CD8-positive, alpha-beta memory T cell (primary cell): ENCODE measurements at regions not wholly inside any gene's neighbourhood (a gene's known extent, or its start where the extent isn't known, plus 50 kb on each side); places are given as distances from the start of the nearest gene placed in this dataset.
"Not testable (repeated sequence)": the region's sequence is repeated elsewhere in the genome, so short reads cannot be mapped to it uniquely, and the experiment has no call there.

Experiments used
- CTCF ChIA-PET: fragments of 350-600 bp; sonication (Branson Sonifier 250); formaldehyde crosslinking; loops from one replicate; lab custom pipeline; 2021; ENCODE audit warnings: antibody characterized with exemption; lab: Charles Lee
- POLR2A ChIA-PET: fragments of 350-600 bp; sonication (Branson Sonifier 250); formaldehyde crosslinking; loops from one replicate; lab custom pipeline; 2021; ENCODE audit warnings: antibody characterized with exemption; lab: Charles Lee
- DNase-seq, 5 donors: peaks; one replicate each; pipeline versions ENCODE4 v3.0.0 to v3.0.0-alpha.2; 2020 to 2022; ENCODE audit warnings: mixed read lengths in 1 of 5
- H3K27ac ChIP-seq: one replicate; pipeline ENCODE4 v1.7.0; 2013; ENCODE audit warnings: low read depth, mild to moderate bottlenecking, low read length, moderate library complexity
- H3K27me3 ChIP-seq: 2 replicates; pipeline ENCODE4 v1.7.0; 2013; ENCODE audit warnings: low read length, mild to moderate bottlenecking; ENCODE audit not compliant: insufficient read depth, poor library complexity, severe bottlenecking
- H3K36me3 ChIP-seq: 2 replicates; pipeline ENCODE4 v1.7.0; 2013; ENCODE audit warnings: mild to moderate bottlenecking, low read length, moderate library complexity; ENCODE audit not compliant: insufficient read depth
- H3K4me1 ChIP-seq: 2 replicates; pipeline ENCODE4 v1.7.0; 2013; ENCODE audit warnings: mild to moderate bottlenecking, low read length, moderate library complexity; ENCODE audit not compliant: insufficient read depth
- H3K4me3 ChIP-seq: 2 replicates; pipeline ENCODE4 v1.7.0; 2013; ENCODE audit warnings: mild to moderate bottlenecking, low read length
- H3K9me3 ChIP-seq: 2 replicates; pipeline ENCODE4 v1.7.0; 2013; ENCODE audit warnings: mild to moderate bottlenecking, low read length
- H3K27ac Mint-ChIP-seq, 8 donors: one replicate each; pipeline ENCODE4 v1.8.0; 2020 to 2021; ENCODE audit warnings: mixed read lengths in 8 of 8, mild to moderate bottlenecking in 6 of 8, inconsistent platforms in 3 of 8, moderate library complexity in 3 of 8
- H3K27me3 Mint-ChIP-seq, 2 donors: one replicate each; pipeline ENCODE4 v1.8.0; 2020 to 2021; ENCODE audit warnings: mixed read lengths in 2 of 2, mild to moderate bottlenecking in 1 of 2, moderate library complexity in 1 of 2
- H3K36me3 Mint-ChIP-seq, 3 donors: one replicate each; pipeline ENCODE4 v1.8.0; 2020 to 2021; ENCODE audit warnings: mixed read lengths in 3 of 3, inconsistent platforms in 1 of 3, mild to moderate bottlenecking in 1 of 3
- H3K4me1 Mint-ChIP-seq, 3 donors: one replicate each; pipeline ENCODE4 v1.8.0; 2020 to 2021; ENCODE audit warnings: mixed read lengths in 3 of 3, inconsistent platforms in 1 of 3, mild to moderate bottlenecking in 1 of 3
- H3K4me3 Mint-ChIP-seq, 7 donors: one replicate each; pipeline ENCODE4 v1.8.0; 2020 to 2021; ENCODE audit warnings: mixed read lengths in 7 of 7, mild to moderate bottlenecking in 6 of 7, moderate library complexity in 4 of 7, inconsistent platforms in 2 of 7
- H3K9me3 Mint-ChIP-seq, 5 donors: one replicate each; pipeline ENCODE4 v1.8.0; 2020 to 2022; ENCODE audit warnings: mixed read lengths in 5 of 5, mild to moderate bottlenecking in 3 of 5, moderate library complexity in 2 of 5, inconsistent platforms in 1 of 5

DNA sequence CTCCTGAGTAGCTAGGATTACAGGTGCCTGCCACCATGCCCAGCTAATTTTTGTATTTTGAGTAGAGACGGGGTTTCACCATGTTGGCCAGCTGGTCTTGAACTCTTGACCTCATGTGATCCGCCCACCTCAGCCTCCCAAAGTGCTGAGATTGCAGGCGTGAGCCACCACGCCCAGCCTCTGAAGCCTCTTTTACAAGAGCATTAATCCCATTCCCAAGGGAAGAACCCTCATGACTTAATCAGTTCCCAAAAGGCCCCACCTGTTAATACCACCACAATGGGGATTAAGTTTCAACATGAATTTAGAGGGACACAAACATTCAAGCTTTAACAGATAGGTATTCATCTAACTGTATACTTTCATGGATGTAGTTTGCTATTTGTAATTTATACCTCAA lies 65.7 kb upstream of the CHST1 start:
- H3K36me3 ChIP-seq, POLR2A ChIA-PET, H3K4me1 Mint-ChIP-seq, H3K27ac Mint-ChIP-seq, H3K9me3 ChIP-seq, H3K36me3 Mint-ChIP-seq, H3K27ac ChIP-seq, CTCF ChIA-PET, H3K9me3 Mint-ChIP-seq, H3K27me3 ChIP-seq, H3K4me1 ChIP-seq, H3K4me3 Mint-ChIP-seq, DNase-seq, H3K4me3 ChIP-seq: not testable (repeated sequence)
- H3K27me3 Mint-ChIP-seq: peaks cover 8 to 36% of the 10 kb centered on the region in 2 donors

DNA sequence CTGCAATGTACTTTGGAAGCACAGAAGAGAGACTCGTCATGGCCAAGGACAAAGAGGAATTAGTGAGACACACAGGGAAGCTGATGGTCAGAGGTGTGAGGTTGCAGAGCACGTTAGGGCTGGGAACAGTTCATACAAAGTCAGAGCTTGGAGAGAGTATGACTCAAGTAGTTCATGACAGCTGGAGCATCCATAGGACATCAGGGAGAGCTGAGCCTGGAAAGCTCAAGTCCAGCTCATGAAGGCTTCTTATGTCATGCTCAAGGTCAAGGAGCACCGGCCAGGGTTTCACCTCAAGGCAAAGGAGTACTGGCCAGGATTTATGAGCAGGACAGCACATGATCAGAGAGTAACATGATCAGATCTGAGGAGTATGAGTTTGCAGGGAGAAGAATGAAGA lies 64.6 kb upstream of the CHST1 start:
- no peak overlapping the region for H3K27ac ChIP-seq
- H3K36me3 Mint-ChIP-seq: no peaks in the 10 kb centered on the region
- ChIA-PET POLR2A (no interaction called here), CTCF (no interaction called here)
- no peaks in the 10 kb centered on the region for H3K9me3 Mint-ChIP-seq
- no peaks in the 10 kb centered on the region for H3K27me3 ChIP-seq
- no peaks in the 10 kb centered on the region for H3K4me1 ChIP-seq
- H3K4me3 ChIP-seq: no peak overlapping the region
- peaks cover 13 to 41% of the 10 kb centered on the region in 2 donors for H3K27me3 Mint-ChIP-seq
- no peak for DNase-seq
- no peak overlapping the region for H3K4me3 Mint-ChIP-seq
- no peaks in the 10 kb centered on the region for H3K36me3 ChIP-seq
- no peak overlapping the region for H3K27ac Mint-ChIP-seq
- no peaks in the 10 kb centered on the region for H3K4me1 Mint-ChIP-seq
- H3K9me3 ChIP-seq: no peaks in the 10 kb centered on the region

DNA sequence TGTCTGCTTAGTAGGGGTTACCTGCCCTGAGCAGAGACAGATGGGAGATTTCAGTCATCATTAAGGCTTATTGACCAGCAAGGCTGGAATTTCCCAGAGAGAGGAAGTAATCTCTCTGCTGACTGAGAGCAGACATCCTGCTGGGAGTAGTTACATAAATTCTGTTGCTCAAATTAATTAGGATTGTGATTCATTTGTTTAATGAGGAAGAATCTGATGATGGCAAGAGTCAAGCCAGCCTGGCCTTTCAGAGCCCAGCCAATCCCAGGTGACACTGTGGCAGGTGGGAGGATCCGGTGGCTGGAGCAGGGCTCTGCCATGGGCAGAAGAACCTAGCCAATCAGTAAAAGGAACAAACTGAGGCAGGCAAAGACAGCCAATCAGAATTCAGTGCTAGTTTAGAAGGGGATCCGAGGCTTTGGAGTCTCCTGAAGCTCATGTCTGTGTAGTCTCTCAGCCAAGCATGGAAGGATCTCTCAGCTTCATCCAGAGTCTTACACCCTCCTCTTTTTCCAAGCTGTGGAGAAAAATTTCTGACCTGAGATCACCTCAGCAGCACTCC lies 61.2 kb upstream of the CHST1 start:
- H3K9me3 ChIP-seq: no peaks in the 10 kb centered on the region
- Mint-ChIP-seq H3K9me3 (no peaks in the 10 kb centered on the region), H3K27ac (no peak overlapping the region), H3K4me3 (no peak overlapping the region), H3K4me1 (no peaks in the 10 kb centered on the region), H3K36me3 (no peaks in the 10 kb centered on the region), H3K27me3 (peaks cover 18 to 44% of the 10 kb centered on the region in 2 donors)
- H3K4me3 ChIP-seq: no peak overlapping the region
- H3K4me1 ChIP-seq: no peaks in the 10 kb centered on the region
- no peaks in the 10 kb centered on the region for H3K36me3 ChIP-seq
- H3K27me3 ChIP-seq: no peaks in the 10 kb centered on the region
- no peak for DNase-seq
- POLR2A ChIA-PET: interaction anchor here (0.5 kb wide), 1 partner anchor 21 kb away, joined by 4 read pairs; no protein-coding TSS in a partner anchor
- H3K27ac ChIP-seq: no peak overlapping the region
- CTCF ChIA-PET: no interaction called here

DNA sequence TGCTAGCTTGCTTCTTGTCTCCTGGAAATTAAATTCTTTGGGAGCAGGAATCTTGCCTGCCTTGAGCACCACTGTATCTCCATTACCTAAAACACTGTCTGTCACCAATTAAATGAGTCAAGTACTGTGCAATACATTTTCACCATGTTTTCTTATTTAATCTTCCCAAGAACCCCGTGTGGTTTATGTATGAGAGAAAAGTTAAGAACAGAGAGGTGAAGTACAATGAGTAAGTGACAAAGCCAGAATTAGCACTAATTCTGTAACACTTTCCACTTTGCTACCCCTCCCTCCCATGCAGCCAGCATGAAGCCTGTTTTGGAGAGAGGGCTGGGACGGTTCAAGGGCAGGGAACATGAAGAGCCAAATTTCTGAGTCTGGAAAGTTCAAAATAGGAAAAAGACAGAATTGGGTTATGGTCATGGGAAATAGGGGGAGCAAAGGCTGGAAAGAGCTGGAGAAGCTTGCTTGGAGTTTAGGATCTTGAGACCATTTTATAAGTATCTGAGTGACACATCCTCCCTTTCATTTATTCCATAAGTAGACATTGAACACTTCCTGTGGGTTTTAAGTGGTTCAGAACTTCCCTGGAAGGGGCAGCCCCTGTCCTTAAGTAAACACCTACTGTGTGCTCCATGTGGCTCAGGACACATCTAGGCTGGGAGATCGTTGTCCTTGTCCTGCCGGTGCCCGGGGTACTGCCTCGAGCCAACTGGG lies 60.5 kb upstream of the CHST1 start:
- Histone ChIP-seq H3K9me3 (no peaks in the 10 kb centered on the region), H3K27me3 (no peaks in the 10 kb centered on the region), H3K36me3 (no peaks in the 10 kb centered on the region), H3K4me3 (no peak overlapping the region), H3K4me1 (no peaks in the 10 kb centered on the region), H3K27ac (no peak overlapping the region)
- H3K27ac Mint-ChIP-seq: no peak overlapping the region
- H3K4me3 Mint-ChIP-seq: no peak overlapping the region
- peaks cover 17 to 44% of the 10 kb centered on the region in 2 donors for H3K27me3 Mint-ChIP-seq
- no peaks in the 10 kb centered on the region for H3K36me3 Mint-ChIP-seq
- no peaks in the 10 kb centered on the region for H3K9me3 Mint-ChIP-seq
- ChIA-PET POLR2A (interaction anchor here (0.5 kb wide), 1 partner anchor 22 kb away, joined by 4 read pairs; no protein-coding TSS in a partner anchor), CTCF (no interaction called here)
- no peak for DNase-seq
- no peaks in the 10 kb centered on the region for H3K4me1 Mint-ChIP-seq

DNA sequence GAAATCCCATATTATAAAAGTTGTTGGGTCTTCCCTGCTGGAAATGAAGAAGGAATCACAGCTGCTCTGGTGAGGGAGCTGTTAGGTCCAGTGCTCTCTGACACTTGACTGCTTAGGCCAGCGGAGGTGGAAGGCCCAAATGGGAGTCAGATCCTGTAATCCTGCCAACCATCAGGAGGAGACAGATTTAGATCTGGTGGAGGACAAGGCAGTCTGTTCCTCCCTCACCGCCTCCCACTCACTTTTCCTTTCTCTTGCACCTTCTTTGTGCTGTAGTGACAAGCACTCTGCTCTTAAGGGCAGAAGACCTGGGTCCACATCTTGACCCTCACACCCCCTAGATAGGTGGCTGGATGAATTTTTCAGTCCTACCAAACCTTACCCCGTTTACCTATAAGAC lies 59.7 kb upstream of the CHST1 start:
- Histone ChIP-seq H3K9me3 (no peaks in the 10 kb centered on the region), H3K36me3 (no peaks in the 10 kb centered on the region), H3K27ac (no peak overlapping the region), H3K4me3 (no peak overlapping the region), H3K4me1 (no peaks in the 10 kb centered on the region), H3K27me3 (no peaks in the 10 kb centered on the region)
- POLR2A ChIA-PET: no interaction called here
- Mint-ChIP-seq H3K4me3 (no peak overlapping the region), H3K27ac (no peak overlapping the region), H3K9me3 (no peaks in the 10 kb centered on the region), H3K4me1 (no peaks in the 10 kb centered on the region), H3K27me3 (peaks cover 17 to 44% of the 10 kb centered on the region in 2 donors), H3K36me3 (no peaks in the 10 kb centered on the region)
- CTCF ChIA-PET: interaction anchor here (1.5 kb wide), 1 partner anchor 46 kb away, joined by 5 read pairs; no protein-coding TSS in a partner anchor
- no peak for DNase-seq

DNA sequence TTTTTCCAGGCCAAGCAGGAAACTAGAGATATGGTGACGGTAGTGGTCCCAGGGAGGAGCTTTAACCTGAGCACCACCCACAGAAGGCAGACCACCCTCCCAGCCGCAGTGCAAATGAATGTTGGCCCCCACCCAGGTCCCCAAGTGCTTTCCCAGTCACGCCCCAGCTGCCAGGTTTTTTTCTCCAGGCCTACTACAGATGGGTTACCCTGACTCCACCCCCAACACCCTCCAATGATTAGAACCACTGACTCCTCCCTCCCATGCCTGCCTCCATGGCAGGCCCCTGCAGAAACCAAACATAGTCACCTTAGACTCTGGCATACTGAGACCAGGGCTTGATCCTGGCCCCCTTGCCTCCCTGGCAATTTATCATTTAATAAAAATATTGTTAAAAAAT lies 58.7 kb upstream of the CHST1 start:
- H3K36me3 Mint-ChIP-seq: no peaks in the 10 kb centered on the region
- POLR2A ChIA-PET: no interaction called here
- peaks cover 17 to 44% of the 10 kb centered on the region in 2 donors for H3K27me3 Mint-ChIP-seq
- H3K4me3 ChIP-seq: no peak overlapping the region
- H3K27ac ChIP-seq: no peak overlapping the region
- CTCF ChIA-PET: interaction anchor here (1.3 to 1.5 kb wide), 2 partner anchors 11 to 47 kb away, joined by 4 to 5 read pairs; no protein-coding TSS in a partner anchor
- no peaks in the 10 kb centered on the region for H3K27me3 ChIP-seq
- H3K4me1 Mint-ChIP-seq: no peaks in the 10 kb centered on the region
- no peaks in the 10 kb centered on the region for H3K9me3 Mint-ChIP-seq
- H3K27ac Mint-ChIP-seq: no peak overlapping the region
- no peaks in the 10 kb centered on the region for H3K36me3 ChIP-seq
- no peak for DNase-seq
- H3K4me3 Mint-ChIP-seq: no peak overlapping the region
- H3K4me1 ChIP-seq: no peaks in the 10 kb centered on the region
- no peaks in the 10 kb centered on the region for H3K9me3 ChIP-seq

DNA sequence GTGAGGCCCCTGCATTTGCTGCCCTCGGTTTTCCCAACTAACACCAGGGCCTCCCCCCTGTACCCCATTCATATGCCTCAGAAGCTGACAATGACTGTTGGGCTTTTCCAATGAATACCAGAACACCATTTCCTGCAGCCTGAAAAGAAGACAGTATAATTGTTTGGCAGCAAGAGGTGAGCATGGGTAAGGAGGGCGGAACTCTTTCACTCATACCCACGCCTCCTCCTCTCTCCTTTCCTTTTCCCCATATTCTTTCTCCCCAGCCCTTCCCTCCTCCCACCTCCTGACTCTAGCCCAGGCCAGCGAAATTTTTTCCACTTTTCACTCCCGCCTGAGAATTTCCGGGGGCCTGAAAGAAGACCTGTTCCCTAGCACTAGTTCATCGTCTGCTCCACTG lies 58.0 kb upstream of the CHST1 start:
- no peaks in the 10 kb centered on the region for H3K36me3 ChIP-seq
- H3K27me3 ChIP-seq: no peaks in the 10 kb centered on the region
- H3K4me1 ChIP-seq: no peaks in the 10 kb centered on the region
- Mint-ChIP-seq H3K27ac (no peak overlapping the region), H3K4me3 (no peak overlapping the region), H3K9me3 (no peaks in the 10 kb centered on the region), H3K27me3 (peaks cover 15 to 42% of the 10 kb centered on the region in 2 donors), H3K36me3 (no peaks in the 10 kb centered on the region), H3K4me1 (no peaks in the 10 kb centered on the region)
- H3K27ac ChIP-seq: no peak overlapping the region
- H3K9me3 ChIP-seq: no peaks in the 10 kb centered on the region
- ChIA-PET CTCF (interaction anchor here (1.3 kb wide), 1 partner anchor 10 kb away, joined by 4 read pairs; no protein-coding TSS in a partner anchor), POLR2A (no interaction called here)
- DNase-seq: no peak
- no peak overlapping the region for H3K4me3 ChIP-seq

DNA sequence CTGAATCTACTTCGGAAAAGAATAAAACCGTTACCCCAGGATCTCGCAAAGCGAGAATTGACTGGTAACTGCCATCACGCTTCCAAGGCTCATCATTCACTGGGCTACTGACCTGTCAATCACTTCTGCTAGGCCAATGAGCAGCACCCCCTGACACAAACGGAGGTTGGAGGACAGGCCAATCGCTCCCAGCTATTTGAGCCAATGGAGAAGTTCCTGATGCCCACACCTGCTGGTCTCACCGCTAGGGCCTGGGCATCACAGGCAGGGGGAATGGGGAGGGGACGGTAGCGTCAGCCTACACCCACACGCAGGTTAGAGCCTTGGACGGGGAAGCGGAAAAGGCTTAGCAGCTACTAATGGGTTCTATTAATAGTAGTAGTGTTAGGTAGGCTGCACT lies 56.7 kb upstream of the CHST1 start:
- Histone ChIP-seq H3K9me3 (no peaks in the 10 kb centered on the region), H3K36me3 (no peaks in the 10 kb centered on the region), H3K4me1 (no peaks in the 10 kb centered on the region), H3K4me3 (no peak overlapping the region), H3K27ac (no peak overlapping the region), H3K27me3 (no peaks in the 10 kb centered on the region)
- POLR2A ChIA-PET: no interaction called here
- CTCF ChIA-PET: no interaction called here
- no peaks in the 10 kb centered on the region for H3K9me3 Mint-ChIP-seq
- H3K27me3 Mint-ChIP-seq: peaks cover 14 to 34% of the 10 kb centered on the region in 2 donors
- no peak overlapping the region for H3K4me3 Mint-ChIP-seq
- no peaks in the 10 kb centered on the region for H3K36me3 Mint-ChIP-seq
- no peak overlapping the region for H3K27ac Mint-ChIP-seq
- H3K4me1 Mint-ChIP-seq: no peaks in the 10 kb centered on the region
- no peak for DNase-seq
